ENCODE measurements at regions not wholly inside any gene's neighbourhood (a gene's known extent, or its start where the extent isn't known, plus 50 kb on each side); places are given as distances from the start of the nearest gene placed in this dataset.

DNA sequence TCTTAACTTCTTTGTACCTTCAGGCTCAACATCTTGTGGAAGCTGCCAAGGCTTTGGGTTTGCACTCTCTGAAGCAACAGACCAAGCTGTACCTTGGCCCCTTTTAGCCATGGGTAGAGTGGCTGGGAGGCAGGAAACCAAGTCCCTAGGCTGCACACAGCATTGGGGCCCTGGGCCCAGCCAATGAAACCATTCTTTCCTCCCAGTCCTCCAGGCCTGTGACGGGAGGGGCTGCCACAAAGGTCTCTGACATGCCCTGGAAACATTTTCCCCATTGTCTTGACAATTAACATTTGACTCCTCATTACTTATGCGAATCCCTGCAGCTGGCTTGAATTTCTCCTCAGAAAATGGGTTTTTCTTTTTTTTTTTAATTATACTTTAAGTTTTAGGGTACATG is 253.1 kb upstream of the GADL1 start:
- TF ChIP-seq POLR2AphosphoS5 (IDR thresholded peaks at IDR 0.05) (no peak), EP300 (IDR thresholded peaks at IDR 0.05) (no peak), POLR2A (IDR thresholded peaks at IDR 0.05) (no peak)
- TF ChIP-seq, protein P1, sequence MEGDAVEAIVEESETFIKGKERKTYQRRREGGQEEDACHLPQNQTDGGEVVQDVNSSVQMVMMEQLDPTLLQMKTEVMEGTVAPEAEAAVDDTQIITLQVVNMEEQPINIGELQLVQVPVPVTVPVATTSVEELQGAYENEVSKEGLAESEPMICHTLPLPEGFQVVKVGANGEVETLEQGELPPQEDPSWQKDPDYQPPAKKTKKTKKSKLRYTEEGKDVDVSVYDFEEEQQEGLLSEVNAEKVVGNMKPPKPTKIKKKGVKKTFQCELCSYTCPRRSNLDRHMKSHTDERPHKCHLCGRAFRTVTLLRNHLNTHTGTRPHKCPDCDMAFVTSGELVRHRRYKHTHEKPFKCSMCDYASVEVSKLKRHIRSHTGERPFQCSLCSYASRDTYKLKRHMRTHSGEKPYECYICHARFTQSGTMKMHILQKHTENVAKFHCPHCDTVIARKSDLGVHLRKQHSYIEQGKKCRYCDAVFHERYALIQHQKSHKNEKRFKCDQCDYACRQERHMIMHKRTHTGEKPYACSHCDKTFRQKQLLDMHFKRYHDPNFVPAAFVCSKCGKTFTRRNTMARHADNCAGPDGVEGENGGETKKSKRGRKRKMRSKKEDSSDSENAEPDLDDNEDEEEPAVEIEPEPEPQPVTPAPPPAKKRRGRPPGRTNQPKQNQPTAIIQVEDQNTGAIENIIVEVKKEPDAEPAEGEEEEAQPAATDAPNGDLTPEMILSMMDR (IDR thresholded peaks at IDR 0.05), result no peak
- no peak for ATAC-seq (ENCODE audit: low FRiP score in 2 of 2)
- 84 to 98% methylated on average over 2 of the region's 2 CpGs for WGBS, 2 donors
- no peaks in the 10 kb centered on the region for H3K36me3 ChIP-seq
- no peak overlapping the region for H3K27ac ChIP-seq
- H3K27me3 ChIP-seq, result no peaks in the 10 kb centered on the region
- H3K4me1 ChIP-seq, result no peaks in the 10 kb centered on the region
- peaks cover 0 to 10% (median 4%) of the 10 kb centered on the region in 4 donors for H3K9me3 ChIP-seq
- no peak for DNase-seq
- no peak overlapping the region for H3K4me3 ChIP-seq

DNA sequence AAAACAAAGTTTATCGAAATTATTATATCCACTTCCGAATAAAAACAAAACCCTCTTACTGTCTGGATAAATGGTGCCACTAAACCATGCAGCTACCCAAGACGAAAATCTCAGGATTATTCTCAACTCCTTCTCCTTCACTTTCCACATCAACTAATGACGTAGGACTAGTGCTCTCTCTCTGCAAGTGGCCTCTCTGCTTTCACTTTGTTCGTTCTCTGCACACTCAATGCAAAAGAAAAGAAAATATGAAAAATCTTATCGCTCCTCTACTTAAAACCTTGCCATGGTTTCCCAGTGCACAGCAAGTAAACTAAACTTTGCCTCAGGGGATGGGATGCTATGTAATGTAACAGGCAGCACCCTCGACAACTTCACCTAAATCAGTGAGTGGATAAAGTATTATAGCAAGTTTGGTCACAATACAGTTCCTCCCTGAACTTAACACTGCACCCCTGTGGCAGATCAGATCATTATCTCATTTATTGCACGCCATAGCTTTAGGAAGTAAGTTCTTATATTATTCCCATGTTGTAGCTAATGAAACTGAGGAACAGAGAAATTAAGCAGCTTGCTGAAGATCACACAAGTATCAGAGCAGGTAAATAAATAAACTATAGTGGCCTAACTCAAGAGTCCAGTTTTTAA is 262.7 kb upstream of the GADL1 start:
- peak in 1 of 2 donors; percentile 31 for ATAC-seq (ENCODE audit: low FRiP score in 2 of 2)
- no peaks in the 10 kb centered on the region for H3K36me3 ChIP-seq
- 77 to 84% methylated on average over 8 of the region's 8 CpGs for WGBS, 2 donors
- no peaks in the 10 kb centered on the region for H3K27me3 ChIP-seq
- no peaks in the 10 kb centered on the region for H3K9me3 ChIP-seq
- H3K27ac ChIP-seq, result no peak overlapping the region
- H3K4me1 ChIP-seq, result no peaks in the 10 kb centered on the region
- H3K4me3 ChIP-seq, result peak overlapping the region in 1 of 4 donors; percentile 3
- no peak for DNase-seq
- no peak for TF ChIP-seq EP300 (IDR thresholded peaks at IDR 0.05)
- TF ChIP-seq, protein P1 (IDR thresholded peaks at IDR 0.05), result no peak
- TF ChIP-seq POLR2AphosphoS5 (IDR thresholded peaks at IDR 0.05), result no peak
- TF ChIP-seq POLR2A (IDR thresholded peaks at IDR 0.05), result no peak

DNA sequence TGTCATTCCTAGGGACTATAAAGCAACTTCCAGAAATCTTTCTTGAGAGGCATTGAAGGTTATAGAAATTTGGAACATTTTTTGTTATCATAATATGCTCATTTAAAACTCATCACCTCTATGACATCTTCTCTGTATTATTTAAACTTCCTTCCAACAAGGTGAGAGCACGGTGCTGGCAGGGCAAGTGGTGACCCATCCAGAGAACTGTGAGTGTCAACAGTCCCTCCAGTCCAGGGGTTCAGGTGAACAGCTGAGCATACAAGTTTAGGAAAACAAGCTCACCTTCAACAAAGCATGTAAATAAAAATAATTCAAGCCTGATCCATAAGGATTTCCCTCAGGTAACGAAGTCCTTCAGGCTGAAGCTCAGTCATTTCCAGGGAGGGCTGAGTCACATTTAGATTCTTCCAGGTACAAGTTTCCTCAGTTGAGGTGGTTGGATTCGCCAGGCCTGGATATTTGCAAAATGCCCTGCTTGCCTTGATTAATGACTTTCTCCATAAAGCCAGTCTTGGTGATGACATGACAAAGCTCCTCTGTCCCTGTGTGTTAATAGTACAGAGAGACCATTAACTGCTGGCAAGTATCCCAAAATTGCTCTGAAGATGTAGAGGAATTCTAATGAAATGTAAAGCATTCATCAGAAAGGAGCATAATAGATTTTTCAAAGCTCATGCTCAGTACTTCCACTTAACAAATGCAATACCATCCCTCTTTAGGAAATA is 263.6 kb upstream of the GADL1 start:
- Histone ChIP-seq H3K27me3 (no peaks in the 10 kb centered on the region), H3K4me1 (no peaks in the 10 kb centered on the region), H3K36me3 (no peaks in the 10 kb centered on the region), H3K9me3 (no peaks in the 10 kb centered on the region), H3K27ac (no peak overlapping the region), H3K4me3 (no peak overlapping the region)
- 87 to 88% methylated on average over 3 of the region's 3 CpGs for WGBS, 2 donors
- no peak for DNase-seq
- no peak for TF ChIP-seq POLR2A (IDR thresholded peaks at IDR 0.05)
- TF ChIP-seq, protein P1 (IDR thresholded peaks at IDR 0.05), result no peak
- no peak for TF ChIP-seq POLR2AphosphoS5 (IDR thresholded peaks at IDR 0.05)
- TF ChIP-seq EP300 (IDR thresholded peaks at IDR 0.05), result no peak
- no peak for ATAC-seq (ENCODE audit: low FRiP score in 2 of 2)

DNA sequence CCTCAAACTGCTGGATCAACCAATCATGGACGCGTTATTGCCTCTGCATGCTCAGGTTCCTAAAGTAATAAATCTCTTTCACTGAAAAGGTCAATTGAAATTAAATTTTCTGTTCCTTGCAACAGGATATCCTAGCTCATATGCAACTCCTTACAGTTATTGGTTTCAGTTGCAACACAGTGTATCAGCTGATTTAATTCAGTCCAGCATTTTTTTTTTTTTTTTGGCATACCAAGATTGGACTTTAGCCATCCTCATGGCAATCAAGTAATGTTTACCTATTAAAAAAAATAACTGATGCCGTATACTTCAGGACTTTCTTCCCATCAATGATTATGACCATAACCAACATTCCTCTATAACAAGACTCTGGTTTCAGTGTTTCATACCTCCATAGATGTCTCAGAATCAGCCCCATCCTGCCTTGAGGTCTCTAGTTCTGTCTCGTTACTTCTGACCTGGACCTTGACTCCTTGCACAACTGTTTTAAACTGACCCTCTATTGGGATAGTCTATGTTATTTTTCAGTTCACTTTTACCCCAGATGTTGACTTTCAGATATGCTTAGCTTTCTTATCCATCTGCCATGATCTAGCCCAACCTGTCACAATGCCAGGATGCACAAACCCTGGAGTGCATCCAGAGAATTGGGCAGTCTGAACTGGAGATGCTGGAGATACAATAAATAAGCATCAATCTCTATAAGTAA is 265.0 kb upstream of the GADL1 start:
- ATAC-seq (ENCODE audit: low FRiP score in 2 of 2) (no peak), DNase-seq (no peak)
- Histone ChIP-seq H3K27me3 (no peaks in the 10 kb centered on the region), H3K36me3 (no peaks in the 10 kb centered on the region), H3K4me3 (no peak overlapping the region), H3K4me1 (no peaks in the 10 kb centered on the region), H3K9me3 (no peaks in the 10 kb centered on the region), H3K27ac (no peak overlapping the region)
- WGBS, 2 donors, result 85 to 90% methylated on average over 4 of the region's 4 CpGs
- TF ChIP-seq POLR2A (IDR thresholded peaks at IDR 0.05) (no peak), EP300 (IDR thresholded peaks at IDR 0.05) (no peak), POLR2AphosphoS5 (IDR thresholded peaks at IDR 0.05) (no peak)
- TF ChIP-seq, protein P1 (IDR thresholded peaks at IDR 0.05), result no peak
